GM12878 (cell line): ENCODE measurements at regions not wholly inside any gene's neighbourhood (a gene's known extent, or its start where the extent isn't known, plus 50 kb on each side); places are given as distances from the start of the nearest gene placed in this dataset.

Experiments
- ATAC-seq: fragments of 200-7000 bp; cut with Tn5 transposase; 3 replicates; pipeline ENCODE4 v1.9.1; 2020; ENCODE audit warnings: mild to moderate bottlenecking, moderate library complexity
- BruUV-seq: library from RNA; stranded (reverse); fragments of 400-500 nt; replicated peaks from 2 replicates; lab custom pipeline; 2021; lab: Mats Ljungman, UMichigan
- CTCF ChIA-PET: fragments of 300-600 bp; sonication (Branson Sonifier 250); formaldehyde crosslinking; extraction: SDS; loops from one replicate; lab custom pipeline; 2021; ENCODE audit warnings: inconsistent platforms; lab: Yijun Ruan, JAX
- POLR2A ChIA-PET: fragments of 350-600 bp; formaldehyde crosslinking; extraction: SDS; loops from one replicate; lab custom pipeline; 2021; ENCODE audit warnings: inconsistent platforms; lab: Charles Lee
- RAD21 ChIA-PET: fragments of 300-600 bp; sonication (Branson Sonifier 250); formaldehyde crosslinking; loops from one replicate; lab custom pipeline; 2023; ENCODE audit warnings: antibody characterized with exemption; ENCODE audit not compliant: unreplicated experiment; lab: Charles Lee
- SMC1A ChIA-PET: fragments of 300-600 bp; sonication (Branson Sonifier 250); formaldehyde crosslinking; loops from one replicate; lab custom pipeline; 2023; ENCODE audit not compliant: unreplicated experiment, uncharacterized antibody; lab: Charles Lee
- DNase-seq: peaks from one replicate; pipeline ENCODE4 v3.0.0-alpha.2; 2011; ENCODE audit warnings: low read depth, low spot score
- FAIRE-seq: peaks from 3 replicates; lab custom pipeline; 2011; peaks lifted over from hg19 to GRCh38; lab: Jason Lieb, UNC
- H2AFZ ChIP-seq: 2 replicates; pipeline ENCODE4 v1.6.0; 2011; ENCODE audit warnings: low read depth, low read length, control low read depth; ENCODE audit not compliant: control insufficient read depth
- H3K27ac ChIP-seq: 2 replicates; pipeline ENCODE4 v1.5.1; 2011; ENCODE audit warnings: control low read depth; ENCODE audit not compliant: control insufficient read depth, insufficient read depth
- H3K27me3 ChIP-seq, 2 experiments: replicated peaks in 1 of 2; 2 replicates each; pipeline versions ENCODE4 v1.6.0 to v1.6.1; 2011; ENCODE audit warnings: low read length in 1 of 2; ENCODE audit not compliant: control insufficient read depth in 2 of 2, insufficient read depth in 2 of 2
- H3K36me3 ChIP-seq, 2 experiments: 2 replicates each; pipeline ENCODE4 v1.5.1; 2011; ENCODE audit warnings: low read length in 1 of 2; ENCODE audit not compliant: control insufficient read depth in 2 of 2, insufficient read depth in 2 of 2
- H3K4me1 ChIP-seq: 2 replicates; pipeline ENCODE4 v1.6.1; 2011; ENCODE audit warnings: mild to moderate bottlenecking, low read length, moderate library complexity, mixed read lengths; ENCODE audit not compliant: control insufficient read depth, insufficient read depth
- H3K4me2 ChIP-seq: 2 replicates; pipeline ENCODE4 v1.6.0; 2011; ENCODE audit warnings: control low read depth; ENCODE audit not compliant: control insufficient read depth, insufficient read depth
- H3K4me3 ChIP-seq: fragments of 200-600 bp; sonication (generic); 2 replicates; pipeline ENCODE4 v1.5.1; 2016
- H3K79me2 ChIP-seq: 2 replicates; pipeline ENCODE4 v1.6.0; 2011; ENCODE audit warnings: low read length; ENCODE audit not compliant: control insufficient read depth, insufficient read depth
- H3K9ac ChIP-seq: 2 replicates; pipeline ENCODE4 v1.8.0; 2011; ENCODE audit warnings: low read length, control low read depth, mixed read lengths; ENCODE audit not compliant: control insufficient read depth, insufficient read depth
- H3K9me3 ChIP-seq: replicated peaks from 3 replicates; pipeline ENCODE4 v1.5.1; 2011; ENCODE audit warnings: mild to moderate bottlenecking, low read length; ENCODE audit not compliant: control insufficient read depth, insufficient read depth
- H4K20me1 ChIP-seq: 2 replicates; pipeline ENCODE4 v1.6.0; 2011; ENCODE audit not compliant: control insufficient read depth, insufficient read depth
- ATF7 ChIP-seq: fragments of 450-650 bp; IDR thresholded peaks from 2 replicates; pipeline ENCODE4 v1.6.1; 2016; ENCODE audit warnings: low read depth, mild to moderate bottlenecking
- CBX5 ChIP-seq: sonication (generic); IDR thresholded peaks from 2 replicates; pipeline ENCODE4 v1.6.1; 2016; ENCODE audit warnings: low read depth, moderate library complexity, mild to moderate bottlenecking, inconsistent platforms
- DPF2 ChIP-seq: fragments of 450-650 bp; IDR thresholded peaks from 2 replicates; pipeline ENCODE4 v1.6.1; 2017; ENCODE audit warnings: mild to moderate bottlenecking
- EED ChIP-seq: sonication (generic); IDR thresholded peaks from 2 replicates; pipeline ENCODE4 v1.6.1; 2016; ENCODE audit warnings: antibody characterized with exemption, low read depth
- MEF2B ChIP-seq: fragments of 450-650 bp; IDR thresholded peaks from 2 replicates; pipeline ENCODE4 v1.6.1; 2018; ENCODE audit warnings: mild to moderate bottlenecking, moderate library complexity; ENCODE audit not compliant: partially characterized antibody, poor library complexity, severe bottlenecking
- MYB ChIP-seq: fragments of 150-350 bp; IDR thresholded peaks from 2 replicates; pipeline ENCODE4 v1.6.1; 2014; ENCODE audit warnings: mild to moderate bottlenecking, low read depth, low read length, borderline replicate concordance
- POLR2AphosphoS5 ChIP-seq: IDR thresholded peaks from 2 replicates; pipeline ENCODE4 v1.6.1; 2011; ENCODE audit warnings: mild to moderate bottlenecking, low read length, inconsistent platforms
- RELA ChIP-seq: fragments of 450-650 bp; IDR thresholded peaks from 2 replicates; pipeline ENCODE4 v1.8.0; 2014; ENCODE audit warnings: borderline replicate concordance; ENCODE audit not compliant: partially characterized antibody
- WGBS: methylation state at CpG from one replicate; pipeline ENCODE4 v1.1.6; 2016; ENCODE audit warnings: low lambda C conversion rate; ENCODE audit not compliant: insufficient replicate concordance, insufficient coverage; ENCODE audit errors: missing lambda C conversion rate; 5-methylcytosine and 5-hydroxymethylcytosine counted together
- in situ Hi-C: fragments of 300-500 bp; cut with MboI; formaldehyde crosslinking; loops from 9 replicates; pipeline ENCODE4 v1.14.3; 2018; ENCODE audit warnings: mixed read lengths
- intact Hi-C: fragments of 100-400 bp; cut with micrococcal nuclease; formaldehyde crosslinking; loops from one replicate; pipeline ENCODE4 v1.14.2; 2022; ENCODE audit not compliant: unreplicated experiment
- TF ChIP-seq, protein P1 (sequence below): fragments of 450-650 bp; IDR thresholded peaks from 2 replicates; pipeline ENCODE4 v1.6.1; 2016; ENCODE audit warnings: mild to moderate bottlenecking
- TF ChIP-seq, protein P2 (sequence below): IDR thresholded peaks from 2 replicates; pipeline ENCODE4 v1.6.1; 2012; ENCODE audit warnings: low read depth, low read length, improper control_type of control experiment

DNA sequence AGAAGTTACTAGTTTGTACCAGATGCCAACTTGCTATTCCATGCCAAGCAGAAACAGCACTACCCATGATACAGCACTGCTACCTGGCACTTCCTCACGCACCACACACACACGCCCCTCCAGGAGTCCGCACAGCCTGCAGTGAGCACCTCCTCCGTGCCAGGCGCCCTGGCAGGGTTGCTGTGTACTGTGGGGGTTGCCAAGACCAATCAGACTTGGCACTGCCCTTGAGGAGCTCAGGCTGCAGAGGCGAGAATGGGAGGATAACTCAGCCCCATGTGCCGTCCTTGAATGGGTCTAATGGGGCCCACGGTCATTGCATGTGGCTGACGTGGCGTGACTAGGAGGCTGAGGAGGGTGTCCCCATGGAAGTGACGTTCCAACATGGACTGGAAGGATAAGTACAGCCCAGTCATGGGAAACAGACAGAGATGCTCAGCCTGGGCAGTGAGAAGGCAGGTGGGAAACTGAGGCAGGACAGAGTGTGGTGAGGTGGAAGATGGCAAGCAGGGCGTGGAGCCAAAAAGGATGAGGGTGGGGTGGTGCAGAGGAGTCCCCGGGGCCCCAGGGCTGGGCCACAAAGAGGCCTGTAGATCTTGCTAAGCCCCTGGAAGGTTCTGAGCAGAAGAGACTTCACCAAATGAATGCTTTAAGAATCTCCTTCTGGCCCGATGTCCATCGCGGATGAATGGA is 65.3 kb upstream of the C14orf180 start:
- CTCF ChIA-PET = no interaction called here
- DNase-seq = no peak
- TF ChIP-seq DPF2 (no peak), RELA (no peak)
- TF ChIP-seq, all 136 proteins: peak for 0
- H3K79me2 ChIP-seq = no peaks in the 10 kb centered on the region
- H3K4me1 ChIP-seq = no peaks in the 10 kb centered on the region
- no peak overlapping the region for H3K4me3 ChIP-seq
- WGBS = 36% methylated on average over 16 of the region's 16 CpGs
- no peak overlapping the region for H2AFZ ChIP-seq
- no peaks in the 10 kb centered on the region for H3K9me3 ChIP-seq
- intact Hi-C loops (no loop called here), in situ Hi-C loops (no loop called here)
- no peak overlapping the region for H3K9ac ChIP-seq
- no peak overlapping the region for H3K4me2 ChIP-seq
- no peaks in the 10 kb centered on the region for H4K20me1 ChIP-seq
- no peak for FAIRE-seq
- H3K36me3 ChIP-seq = no peaks in the 10 kb centered on the region
- ChIA-PET POLR2A (no interaction called here), SMC1A (interaction anchor here (0.7 kb wide), 1 partner anchor 166 kb away, joined by 3 read pairs; no protein-coding TSS in a partner anchor), RAD21 (no interaction called here)
- no peak for ATAC-seq
- no peak overlapping the region for H3K27ac ChIP-seq
- H3K27me3 ChIP-seq = no peaks in the 10 kb centered on the region; a peak in 2 of 4 replicates
- no TSS peak for BruUV-seq

DNA sequence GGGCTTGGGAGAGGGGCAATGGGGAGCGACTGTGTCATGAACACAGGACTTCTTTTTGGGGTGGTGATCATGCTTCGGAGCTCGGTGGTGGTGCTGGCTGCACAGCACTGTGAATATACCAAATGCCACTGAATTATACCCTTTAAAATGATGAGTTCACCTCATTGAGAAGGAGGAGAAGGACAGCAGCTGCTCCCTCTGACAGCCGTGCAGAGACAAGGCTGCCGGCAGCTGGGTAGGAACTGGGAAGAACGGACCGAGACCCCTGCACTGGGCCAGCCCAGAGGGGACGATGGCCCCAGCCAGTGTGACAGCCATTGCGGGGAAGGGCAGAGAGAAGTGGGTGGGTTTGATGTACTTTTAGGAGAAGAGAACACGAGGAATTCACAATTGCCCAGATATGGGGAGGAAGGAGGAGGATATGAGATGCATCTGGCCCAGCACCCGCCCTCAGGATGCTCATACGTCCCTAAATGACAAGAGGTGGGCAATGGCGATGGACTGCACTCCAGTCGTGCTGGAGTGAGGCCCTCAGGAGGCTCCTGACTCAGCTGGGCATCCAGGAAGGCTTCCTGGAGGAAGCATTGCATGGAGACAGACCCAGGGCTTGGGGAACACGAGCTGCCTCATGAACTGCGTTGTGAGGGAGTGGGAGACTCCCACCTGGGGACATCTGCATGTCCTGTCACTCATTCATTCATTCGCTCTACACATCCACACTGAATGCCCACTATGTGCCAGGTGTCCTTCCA is 64.3 kb upstream of the C14orf180 start:
- ChIA-PET SMC1A (interaction anchor here (0.7 kb wide), 1 partner anchor 167 kb away, joined by 3 read pairs; no protein-coding TSS in a partner anchor), POLR2A (no interaction called here), RAD21 (no interaction called here), CTCF (no interaction called here)
- H3K36me3 ChIP-seq = no peaks in the 10 kb centered on the region
- no peak overlapping the region for H3K4me3 ChIP-seq
- no peaks in the 10 kb centered on the region for H3K79me2 ChIP-seq
- H4K20me1 ChIP-seq = no peaks in the 10 kb centered on the region
- H3K9me3 ChIP-seq = no peaks in the 10 kb centered on the region
- ATAC-seq = no peak
- FAIRE-seq = no peak
- H3K27ac ChIP-seq = no peak overlapping the region
- no peak overlapping the region for H2AFZ ChIP-seq
- WGBS = 14% methylated on average over 17 of the region's 17 CpGs
- DNase-seq = no peak
- no TSS peak for BruUV-seq
- no peak overlapping the region for H3K9ac ChIP-seq
- H3K4me1 ChIP-seq = no peaks in the 10 kb centered on the region
- no peaks in the 10 kb centered on the region; a peak in 2 of 4 replicates for H3K27me3 ChIP-seq
- in situ Hi-C loops = no loop called here
- H3K4me2 ChIP-seq = no peak overlapping the region
- intact Hi-C loops = no loop called here
- TF ChIP-seq, protein P1, sequence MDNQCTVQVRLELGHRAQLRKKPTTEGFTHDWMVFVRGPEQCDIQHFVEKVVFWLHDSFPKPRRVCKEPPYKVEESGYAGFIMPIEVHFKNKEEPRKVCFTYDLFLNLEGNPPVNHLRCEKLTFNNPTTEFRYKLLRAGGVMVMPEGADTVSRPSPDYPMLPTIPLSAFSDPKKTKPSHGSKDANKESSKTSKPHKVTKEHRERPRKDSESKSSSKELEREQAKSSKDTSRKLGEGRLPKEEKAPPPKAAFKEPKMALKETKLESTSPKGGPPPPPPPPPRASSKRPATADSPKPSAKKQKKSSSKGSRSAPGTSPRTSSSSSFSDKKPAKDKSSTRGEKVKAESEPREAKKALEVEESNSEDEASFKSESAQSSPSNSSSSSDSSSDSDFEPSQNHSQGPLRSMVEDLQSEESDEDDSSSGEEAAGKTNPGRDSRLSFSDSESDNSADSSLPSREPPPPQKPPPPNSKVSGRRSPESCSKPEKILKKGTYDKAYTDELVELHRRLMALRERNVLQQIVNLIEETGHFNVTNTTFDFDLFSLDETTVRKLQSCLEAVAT = no peak
- TF ChIP-seq MEF2B (no peak), ATF7 (no peak), MYB (no peak), EED (no peak), CBX5 (no peak), POLR2AphosphoS5 (no peak)
- TF ChIP-seq, protein P2, sequence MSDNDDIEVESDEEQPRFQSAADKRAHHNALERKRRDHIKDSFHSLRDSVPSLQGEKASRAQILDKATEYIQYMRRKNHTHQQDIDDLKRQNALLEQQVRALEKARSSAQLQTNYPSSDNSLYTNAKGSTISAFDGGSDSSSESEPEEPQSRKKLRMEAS = no peak
